ENCODE measurements at regions not wholly inside any gene's neighbourhood (a gene's known extent, or its start where the extent isn't known, plus 50 kb on each side); places are given as distances from the start of the nearest gene placed in this dataset.

DNA sequence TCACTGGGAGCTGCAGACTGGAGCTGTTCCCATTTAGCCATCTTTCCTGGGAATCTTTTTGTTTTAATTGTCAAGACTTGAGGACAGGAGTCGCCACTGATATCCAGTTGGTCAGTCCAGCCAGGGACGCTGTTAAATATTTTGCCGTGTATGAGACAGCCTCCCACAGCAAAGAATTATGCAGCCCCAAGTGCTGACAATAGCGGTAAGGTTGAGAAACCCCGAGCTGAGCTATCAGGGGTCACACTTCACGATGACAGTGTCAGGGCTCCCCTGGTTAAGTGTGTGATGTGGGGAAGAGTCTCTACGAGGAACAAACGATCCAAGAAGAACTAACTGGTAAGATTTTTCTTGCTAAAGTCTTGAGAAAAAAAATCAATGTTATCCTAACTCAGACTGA, 372.0 kb upstream of the MPDZ start:
- no peak for TF ChIP-seq CTCF (IDR thresholded peaks at IDR 0.05; ENCODE audit: low read depth, low read length, missing control alignments)
- DNase-seq (ENCODE audit: low read depth) = no peak
- in situ Hi-C loops (cut with HindIII; ENCODE audit: low sequenced_read_pairs) = no loop called here

GRCh38 chr9:13648676-13649075, 369.2 kb upstream of the MPDZ start:
- no peak overlapping the region for H3K4me3 ChIP-seq (ENCODE audit: low read depth, low read length)
- TF ChIP-seq CTCF (IDR thresholded peaks at IDR 0.05; ENCODE audit: low read depth, low read length, missing control alignments) = no peak
- in situ Hi-C loops (cut with HindIII; ENCODE audit: low sequenced_read_pairs) = no loop called here
- DNase-seq (ENCODE audit: low read depth) = no peak

More for the DNA sequence above, 372.0 kb upstream of the MPDZ start:
- no peak overlapping the region for H3K4me3 ChIP-seq (ENCODE audit: low read depth, low read length)

DNA sequence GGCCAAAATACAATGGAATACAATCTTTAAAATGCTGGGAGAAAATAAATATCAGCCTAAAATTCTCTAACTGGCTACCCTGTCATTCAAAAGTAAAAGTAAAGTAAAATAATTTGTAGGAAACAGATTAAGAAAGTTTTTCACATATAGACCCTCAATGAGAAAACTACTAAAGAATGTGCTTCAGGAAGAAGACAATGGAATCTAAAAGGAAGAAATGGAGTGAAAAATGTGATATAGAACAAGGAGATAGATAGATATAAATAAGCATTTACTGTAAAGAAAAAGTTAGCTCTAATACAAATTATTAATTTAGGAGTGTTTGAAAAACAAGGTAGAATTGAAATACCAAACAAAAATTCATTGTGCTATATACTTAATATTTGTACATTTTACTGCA, 368.6 kb upstream of the MPDZ start:
- no peak for DNase-seq (ENCODE audit: low read depth)
- no peak overlapping the region for H3K4me3 ChIP-seq (ENCODE audit: low read depth, low read length)
- in situ Hi-C loops (cut with HindIII; ENCODE audit: low sequenced_read_pairs) = no loop called here
- TF ChIP-seq CTCF (IDR thresholded peaks at IDR 0.05; ENCODE audit: low read depth, low read length, missing control alignments) = no peak

DNA sequence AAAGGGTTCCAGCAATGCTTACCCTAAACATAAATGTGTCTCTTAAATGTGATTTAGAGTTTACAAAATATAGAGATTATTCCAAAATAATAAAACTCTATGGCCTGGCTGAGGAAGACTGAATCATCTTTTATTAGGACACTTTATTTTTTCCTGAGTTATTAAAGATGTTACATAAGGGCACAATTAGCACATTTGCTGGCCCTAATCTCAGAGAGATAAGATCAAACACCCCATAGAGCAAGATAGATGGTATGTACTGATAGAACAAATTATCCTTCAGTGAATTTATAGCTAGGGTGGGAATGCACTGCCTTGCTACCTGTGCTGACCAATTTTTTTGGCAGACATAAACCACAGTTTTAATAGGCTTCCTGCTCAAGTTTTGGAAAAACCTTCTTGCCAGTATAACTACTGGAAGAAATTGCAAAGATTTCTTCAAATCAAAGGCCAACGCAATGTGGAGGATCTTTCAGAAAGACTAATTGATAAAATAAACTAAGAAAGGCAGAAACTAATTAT, 367.1 kb upstream of the MPDZ start:
- no peak overlapping the region for H3K4me3 ChIP-seq (ENCODE audit: low read depth, low read length)
- TF ChIP-seq CTCF (IDR thresholded peaks at IDR 0.05; ENCODE audit: low read depth, low read length, missing control alignments) = no peak
- no peak for DNase-seq (ENCODE audit: low read depth)
- in situ Hi-C loops (cut with HindIII; ENCODE audit: low sequenced_read_pairs) = no loop called here

DNA sequence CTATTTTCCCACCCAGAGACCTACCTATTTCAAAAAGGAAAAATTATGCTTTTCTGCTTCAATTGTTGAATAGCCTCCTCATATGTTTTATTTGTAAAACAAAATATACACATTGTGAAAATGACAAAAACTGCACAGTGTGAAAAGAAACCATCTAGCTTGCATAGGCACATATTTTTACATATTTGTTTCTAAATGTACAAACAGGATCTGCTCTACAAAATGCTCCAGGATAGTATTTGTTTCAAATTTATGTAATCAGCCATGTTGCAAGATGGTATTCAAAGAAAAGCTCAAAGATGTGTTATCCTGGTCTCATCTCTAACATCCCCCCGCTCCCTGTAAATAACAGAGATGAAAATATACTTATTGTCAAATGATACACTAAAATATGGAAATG, 366.1 kb upstream of the MPDZ start:
- in situ Hi-C loops (cut with HindIII; ENCODE audit: low sequenced_read_pairs) = no loop called here
- no peak for TF ChIP-seq CTCF (IDR thresholded peaks at IDR 0.05; ENCODE audit: low read depth, low read length, missing control alignments)
- no peak overlapping the region for H3K4me3 ChIP-seq (ENCODE audit: low read depth, low read length)
- no peak for DNase-seq (ENCODE audit: low read depth)

DNA sequence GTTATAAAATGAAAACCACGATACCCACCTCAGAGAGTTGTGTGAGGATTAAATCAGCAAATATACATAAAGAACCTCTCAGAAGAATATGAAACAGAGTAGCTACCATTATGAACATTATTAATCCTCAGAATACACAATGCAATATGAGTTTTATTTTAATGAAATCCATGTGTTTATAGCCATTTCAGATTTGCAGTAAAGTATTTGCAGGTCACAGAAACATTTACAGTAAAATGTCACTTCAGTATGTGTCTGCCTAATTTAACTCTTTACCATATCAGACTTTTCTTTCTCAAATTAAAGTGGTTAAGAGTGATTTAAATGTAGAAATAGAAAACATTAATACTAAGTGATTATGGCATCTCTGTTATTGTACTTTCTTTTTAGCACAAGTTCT, 365.2 kb upstream of the MPDZ start:
- TF ChIP-seq CTCF (IDR thresholded peaks at IDR 0.05; ENCODE audit: low read depth, low read length, missing control alignments) = no peak
- DNase-seq (ENCODE audit: low read depth) = no peak
- in situ Hi-C loops (cut with HindIII; ENCODE audit: low sequenced_read_pairs) = no loop called here
- H3K4me3 ChIP-seq (ENCODE audit: low read depth, low read length) = no peak overlapping the region

GRCh38 chr9:13642646-13643045, 363.2 kb upstream of the MPDZ start:
- no peak overlapping the region for H3K4me3 ChIP-seq (ENCODE audit: low read depth, low read length)
- in situ Hi-C loops (cut with HindIII; ENCODE audit: low sequenced_read_pairs) = no loop called here
- no peak for TF ChIP-seq CTCF (IDR thresholded peaks at IDR 0.05; ENCODE audit: low read depth, low read length, missing control alignments)
- no peak for DNase-seq (ENCODE audit: low read depth)
